ENCODE measurements at regions not wholly inside any gene's neighbourhood (a gene's known extent, or its start where the extent isn't known, plus 50 kb on each side); places are given as distances from the start of the nearest gene placed in this dataset.

GRCh38 chr1:56345831-56346230 lies 233.5 kb downstream of the PLPP3 start:
- no peak for DNase-seq (ENCODE audit: low read depth)
- no peak overlapping the region for H3K4me3 ChIP-seq (ENCODE audit: low read depth, low read length)
- no peak for TF ChIP-seq CTCF (IDR thresholded peaks at IDR 0.05; ENCODE audit: insufficient read depth, low read length)

GRCh38 chr1:56340977-56341376 lies 238.4 kb downstream of the PLPP3 start:
- no peak overlapping the region for H3K4me3 ChIP-seq (ENCODE audit: low read depth, low read length)
- TF ChIP-seq CTCF (IDR thresholded peaks at IDR 0.05; ENCODE audit: insufficient read depth, low read length), result no peak
- no peak for DNase-seq (ENCODE audit: low read depth)

- peak; percentile 12 for DNase-seq (ENCODE audit: low read depth)
- TF ChIP-seq CTCF (IDR thresholded peaks at IDR 0.05; ENCODE audit: insufficient read depth, low read length), result no peak
- no peak overlapping the region for H3K4me3 ChIP-seq (ENCODE audit: low read depth, low read length)
These were observed 239.4 kb downstream of the PLPP3 start for GRCh38 chr1:56339786-56340465.

GRCh38 chr1:56339093-56339492 lies 240.3 kb downstream of the PLPP3 start:
- no peak overlapping the region for H3K4me3 ChIP-seq (ENCODE audit: low read depth, low read length)
- no peak for DNase-seq (ENCODE audit: low read depth)
- no peak for TF ChIP-seq CTCF (IDR thresholded peaks at IDR 0.05; ENCODE audit: insufficient read depth, low read length)

GRCh38 chr1:56336982-56337381 lies 242.4 kb downstream of the PLPP3 start:
- no peak for DNase-seq (ENCODE audit: low read depth)
- H3K4me3 ChIP-seq (ENCODE audit: low read depth, low read length), result no peak overlapping the region
- TF ChIP-seq CTCF (IDR thresholded peaks at IDR 0.05; ENCODE audit: insufficient read depth, low read length), result no peak

- H3K4me3 ChIP-seq (ENCODE audit: low read depth, low read length), result no peak overlapping the region
- TF ChIP-seq CTCF (IDR thresholded peaks at IDR 0.05; ENCODE audit: insufficient read depth, low read length), result no peak
- no peak for DNase-seq (ENCODE audit: low read depth)
These were observed 244.0 kb downstream of the PLPP3 start for GRCh38 chr1:56335394-56335793.

GRCh38 chr1:56334047-56334446 lies 245.3 kb downstream of the PLPP3 start:
- TF ChIP-seq CTCF (IDR thresholded peaks at IDR 0.05; ENCODE audit: insufficient read depth, low read length), result no peak
- no peak overlapping the region for H3K4me3 ChIP-seq (ENCODE audit: low read depth, low read length)
- DNase-seq (ENCODE audit: low read depth), result no peak
